ENCODE measurements at regions not wholly inside any gene's neighbourhood (a gene's known extent, or its start where the extent isn't known, plus 50 kb on each side); places are given as distances from the start of the nearest gene placed in this dataset.

DNA sequence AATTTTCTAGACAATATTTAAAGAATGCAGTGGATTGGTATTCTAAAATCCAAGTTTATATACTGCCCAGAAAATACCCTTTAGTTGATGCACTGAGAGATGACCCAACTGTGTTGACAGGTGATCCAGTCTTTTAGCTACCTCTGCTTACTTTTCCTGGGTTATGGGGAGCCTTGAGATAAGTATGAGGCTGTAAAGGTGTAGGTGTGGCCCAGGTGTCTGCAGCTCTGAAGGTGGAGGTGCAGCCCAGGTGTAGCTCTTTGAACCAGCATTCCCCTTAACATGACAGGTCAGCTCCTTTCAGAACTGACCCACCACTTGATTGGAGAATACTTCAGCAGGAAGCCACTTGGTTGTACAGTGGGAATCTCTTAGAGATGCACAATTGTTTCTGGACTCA is 62.3 kb upstream of the ACSL3 start:
- ChIA-PET POLR2A (ENCODE audit: unreplicated experiment) (no interaction called here), CTCF (no interaction called here)
- TF ChIP-seq RAD21 (IDR thresholded peaks at IDR 0.05; ENCODE audit: low read length) (no peak), RFX5 (IDR thresholded peaks at IDR 0.05; ENCODE audit: low read depth, low read length) (no peak), RCOR1 (IDR thresholded peaks at IDR 0.05; ENCODE audit: insufficient replicate concordance, low read length) (no peak)
- no peak overlapping the region for H3K27ac ChIP-seq (ENCODE audit: insufficient read depth, low read length)
- no peak overlapping the region for H2AK9ac ChIP-seq (replicated peaks; ENCODE audit: low read depth, low read length, poor library complexity)
- no peak overlapping the region for H2BK20ac ChIP-seq (ENCODE audit: low read depth, low read length)
- no peaks in the 10 kb centered on the region for H4K20me1 ChIP-seq (ENCODE audit: insufficient read depth, low read length)
- no peaks in the 10 kb centered on the region for H3K9me3 ChIP-seq (ENCODE audit: control insufficient read depth, insufficient read depth, low read length)
- H3K4me1 ChIP-seq (ENCODE audit: control insufficient read depth, insufficient read depth, low read length): peaks cover 8% of the 10 kb centered on the region
- no peak overlapping the region for H2BK15ac ChIP-seq (ENCODE audit: low read depth, low read length)
- H2BK120ac ChIP-seq (ENCODE audit: low read depth, low read length): no peak overlapping the region
- no peak overlapping the region for H2AK5ac ChIP-seq (ENCODE audit: low read depth, low read length)
- H4K8ac ChIP-seq (ENCODE audit: low read depth in 2 of 2, low read length in 2 of 2): no peak overlapping the region
- in situ Hi-C loops (cut with MboI; ENCODE audit: low sequenced_read_pairs): no loop called here
- H3K27me3 ChIP-seq (ENCODE audit: control insufficient read depth, insufficient read depth, low read length): no peaks in the 10 kb centered on the region
- intact Hi-C loops (cut with micrococcal nuclease): no loop called here
- no peak overlapping the region for H2BK5ac ChIP-seq (ENCODE audit: low read depth, low read length, poor library complexity, severe bottlenecking)
- no peak overlapping the region for H4K91ac ChIP-seq (ENCODE audit: insufficient read depth, low read depth, low read length)
- H3K14ac ChIP-seq (replicated peaks; ENCODE audit: low read depth, low read length): no peak overlapping the region
- H3K36me3 ChIP-seq (ENCODE audit: control insufficient read depth, insufficient read depth, low read length): no peaks in the 10 kb centered on the region
- H3K56ac ChIP-seq (ENCODE audit: extremely low read depth, insufficient read depth, low read length): no peak overlapping the region
- no TSS peak for BruUV-seq (replicated peaks)
- no peak overlapping the region for H3K23ac ChIP-seq (ENCODE audit: low read depth, low read length)
- ATAC-seq (ENCODE audit: low read depth): no peak
- no peak overlapping the region for H2AFZ ChIP-seq (replicated peaks; ENCODE audit: low read length, poor library complexity)
- dilution Hi-C loops (cut with HindIII; ENCODE audit: low sequenced_read_pairs, unreplicated experiment): no loop called here
- H3K9ac ChIP-seq (ENCODE audit: low read depth, low read length): no peak overlapping the region
- H3K9me1 ChIP-seq (ENCODE audit: insufficient read depth, low read length): peaks cover 2% of the 10 kb centered on the region; the same call in 1 of the 2 replicates
- no peak overlapping the region for H3K4ac ChIP-seq (ENCODE audit: low read depth, low read length)
- H3K4me2 ChIP-seq (ENCODE audit: low read depth, low read length): no peak overlapping the region
- no peak overlapping the region for H3K4me3 ChIP-seq (ENCODE audit: insufficient read depth, low read depth, low read length)
- H3K79me1 ChIP-seq (ENCODE audit: low read depth in 1 of 2, low read length in 2 of 2): no peaks in the 10 kb centered on the region
- H3K18ac ChIP-seq (ENCODE audit: low read depth, low read length): no peak overlapping the region
- no peak for DNase-seq
- no peak overlapping the region for H4K5ac ChIP-seq (ENCODE audit: low read depth, low read length)

All from IMR-90 (cell line).